HFF-Myc (cell line): ENCODE measurements at regions not wholly inside any gene's neighbourhood (a gene's known extent, or its start where the extent isn't known, plus 50 kb on each side); places are given as distances from the start of the nearest gene placed in this dataset.

ENCODE experiments used
- DNase-seq: peaks from one replicate; pipeline ENCODE4 v3.0.0-alpha.2; 2011; ENCODE audit warnings: low read depth; ENCODE audit errors: extremely low read depth
- H3K4me3 ChIP-seq: replicated peaks from 2 replicates; pipeline ENCODE4 v1.5.1; 2011; ENCODE audit warnings: low read depth, mild to moderate bottlenecking, control low read depth, low read length
- CTCF ChIP-seq: IDR thresholded peaks from 2 replicates; pipeline ENCODE4 v1.5.1; 2012; ENCODE audit warnings: mild to moderate bottlenecking, low read depth, low read length, control low read depth; ENCODE audit errors: missing control alignments

GRCh38 chr9:81532251-81532650, 157.1 kb downstream of the TLE1 start:
- no peak for TF ChIP-seq CTCF
- DNase-seq, result no peak
- H3K4me3 ChIP-seq, result no peak overlapping the region

GRCh38 chr9:81531511-81531910, 157.8 kb downstream of the TLE1 start:
- H3K4me3 ChIP-seq, result no peak overlapping the region
- no peak for TF ChIP-seq CTCF
- DNase-seq, result no peak

GRCh38 chr9:81530846-81531245, 158.5 kb downstream of the TLE1 start:
- no peak overlapping the region for H3K4me3 ChIP-seq

GRCh38 chr9:81530310-81530810, 159.0 kb downstream of the TLE1 start:
- no peak overlapping the region for H3K4me3 ChIP-seq
- no peak for TF ChIP-seq CTCF
- DNase-seq, result no peak

More at GRCh38 chr9:81530846-81531245, 158.5 kb downstream of the TLE1 start:
- DNase-seq, result no peak
- no peak for TF ChIP-seq CTCF

GRCh38 chr9:81529556-81530193, 159.7 kb downstream of the TLE1 start:
- DNase-seq, result peak; percentile 14
- no peak for TF ChIP-seq CTCF
- H3K4me3 ChIP-seq, result no peak overlapping the region

GRCh38 chr9:81526587-81526986, 162.8 kb downstream of the TLE1 start:
- no peak for TF ChIP-seq CTCF

More at GRCh38 chr9:81526587-81526986, 162.8 kb downstream of the TLE1 start:
- no peak overlapping the region for H3K4me3 ChIP-seq
- no peak for DNase-seq
